Activated T-cell treated with anti-CD3 and anti-CD28 coated beads, Interleukin-2, amount 50 U/mL, for 1 hour (primary cell): ENCODE measurements at regions not wholly inside any gene's neighbourhood (a gene's known extent, or its start where the extent isn't known, plus 50 kb on each side); places are given as distances from the start of the nearest gene placed in this dataset.

Source experiments
- DNase-seq: peaks from one replicate; pipeline ENCODE4 v3.0.0-alpha.2; 2020

DNA sequence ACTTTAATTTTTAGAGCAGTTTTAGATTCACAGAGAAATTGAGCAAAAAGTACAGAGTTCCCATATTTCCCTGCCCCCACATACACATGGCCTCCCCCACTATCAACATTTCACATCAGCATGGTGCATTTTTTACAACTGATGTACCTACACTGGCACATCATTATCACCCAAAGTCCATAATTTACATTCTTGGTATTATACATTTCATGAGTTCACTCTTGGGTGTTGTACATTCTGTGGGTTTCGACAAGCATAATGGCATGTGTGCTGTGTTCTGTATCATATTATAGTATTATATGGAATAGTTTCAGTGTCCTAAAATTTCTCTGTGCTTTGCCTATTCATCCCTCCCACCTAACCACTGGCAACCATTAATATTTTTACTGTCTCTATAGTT lies 419.8 kb upstream of the THBS1 start:
- no peak for DNase-seq

DNA sequence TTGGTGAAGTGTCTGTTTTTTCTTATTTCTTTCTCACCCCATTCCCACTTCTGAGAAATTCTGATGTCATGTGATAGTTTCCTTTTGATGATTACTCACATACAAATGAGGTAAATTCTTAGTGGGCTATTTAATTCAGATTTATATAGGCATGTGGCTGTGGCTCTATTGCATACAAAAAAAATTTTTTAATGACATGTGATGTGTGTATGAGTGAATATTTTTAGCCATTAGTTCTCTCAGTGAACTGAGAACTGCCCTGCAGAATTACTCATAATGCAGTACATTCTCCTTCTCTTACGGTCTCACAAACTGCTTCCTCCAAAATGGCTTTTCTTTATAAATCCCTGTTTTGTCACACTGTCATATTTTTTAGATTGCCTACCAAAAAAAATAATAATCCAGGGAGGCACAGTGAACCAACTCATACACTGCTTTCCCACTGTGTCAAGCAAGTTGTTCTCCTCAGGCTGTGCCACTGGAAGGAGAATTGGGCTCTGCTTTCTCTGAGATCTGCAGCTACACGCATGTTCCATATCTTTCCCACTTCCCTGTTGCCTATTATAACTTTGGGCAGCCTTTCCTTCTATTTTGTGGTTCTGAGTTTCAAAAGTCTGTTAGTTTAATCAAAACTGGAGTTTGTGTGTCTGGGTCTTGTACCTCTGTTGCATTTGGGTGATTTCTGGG lies 415.7 kb upstream of the THBS1 start:
- no peak for DNase-seq

DNA sequence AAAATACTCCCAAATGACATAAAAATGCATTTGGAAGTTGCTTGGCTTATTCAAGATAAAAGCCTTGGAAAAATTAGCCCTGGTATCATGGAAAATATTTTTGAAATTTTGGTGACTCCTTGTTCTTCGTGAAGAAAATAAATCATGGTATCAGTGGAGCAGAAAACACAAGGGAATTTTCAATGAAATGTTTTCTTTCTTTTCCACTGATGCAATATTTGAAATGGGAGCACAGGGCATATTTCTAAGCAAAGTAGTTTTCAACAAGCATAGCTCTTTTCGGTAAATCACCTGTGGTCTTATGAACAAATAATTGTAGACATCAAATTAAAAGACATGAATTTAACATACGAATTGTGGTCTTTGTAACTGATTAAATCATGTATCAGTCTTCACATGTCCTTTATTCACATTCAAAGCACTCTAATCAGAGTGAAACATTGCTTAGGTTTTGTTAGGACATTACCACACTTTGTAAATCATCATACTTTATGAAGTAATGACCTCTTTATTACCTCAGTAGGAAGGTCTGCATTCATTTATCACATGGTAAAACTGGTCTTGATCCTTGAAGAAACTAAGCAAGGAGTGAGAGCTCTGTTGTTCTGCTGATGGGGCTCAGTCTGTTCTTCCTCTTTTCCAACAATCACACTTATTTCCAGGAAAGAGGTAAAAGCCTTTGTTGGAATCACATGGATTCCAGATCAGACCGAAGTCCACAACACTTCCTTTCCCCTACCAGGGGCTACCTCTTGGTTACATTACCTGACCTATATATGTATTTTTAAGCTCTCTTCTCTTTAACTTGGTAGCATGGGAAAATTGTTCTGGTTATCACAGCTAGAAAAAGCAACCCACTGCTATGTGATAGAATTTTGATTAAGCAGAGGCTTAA lies 413.5 kb upstream of the THBS1 start:
- DNase-seq, result no peak

DNA sequence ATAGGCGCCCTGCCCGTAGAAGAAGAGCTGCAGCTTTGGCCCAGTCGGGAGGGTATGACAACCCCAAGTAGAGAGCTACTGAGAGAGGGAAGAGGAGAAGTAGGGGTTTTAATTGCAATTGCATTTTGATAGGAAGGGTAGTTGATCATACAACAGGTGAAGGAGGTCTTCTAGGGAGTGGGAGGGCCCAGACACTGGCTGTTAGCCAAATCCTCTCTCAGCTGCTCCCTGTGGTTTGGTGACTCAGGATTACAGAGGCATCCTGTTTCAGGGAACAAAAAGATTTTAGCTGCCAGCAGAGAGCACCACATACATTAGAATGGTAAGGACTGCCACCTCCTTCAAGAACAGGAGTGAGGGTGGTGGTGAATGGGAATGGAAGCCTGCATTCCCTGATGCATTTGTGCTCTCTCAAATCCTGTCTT lies 408.9 kb upstream of the THBS1 start:
- no peak for DNase-seq

DNA sequence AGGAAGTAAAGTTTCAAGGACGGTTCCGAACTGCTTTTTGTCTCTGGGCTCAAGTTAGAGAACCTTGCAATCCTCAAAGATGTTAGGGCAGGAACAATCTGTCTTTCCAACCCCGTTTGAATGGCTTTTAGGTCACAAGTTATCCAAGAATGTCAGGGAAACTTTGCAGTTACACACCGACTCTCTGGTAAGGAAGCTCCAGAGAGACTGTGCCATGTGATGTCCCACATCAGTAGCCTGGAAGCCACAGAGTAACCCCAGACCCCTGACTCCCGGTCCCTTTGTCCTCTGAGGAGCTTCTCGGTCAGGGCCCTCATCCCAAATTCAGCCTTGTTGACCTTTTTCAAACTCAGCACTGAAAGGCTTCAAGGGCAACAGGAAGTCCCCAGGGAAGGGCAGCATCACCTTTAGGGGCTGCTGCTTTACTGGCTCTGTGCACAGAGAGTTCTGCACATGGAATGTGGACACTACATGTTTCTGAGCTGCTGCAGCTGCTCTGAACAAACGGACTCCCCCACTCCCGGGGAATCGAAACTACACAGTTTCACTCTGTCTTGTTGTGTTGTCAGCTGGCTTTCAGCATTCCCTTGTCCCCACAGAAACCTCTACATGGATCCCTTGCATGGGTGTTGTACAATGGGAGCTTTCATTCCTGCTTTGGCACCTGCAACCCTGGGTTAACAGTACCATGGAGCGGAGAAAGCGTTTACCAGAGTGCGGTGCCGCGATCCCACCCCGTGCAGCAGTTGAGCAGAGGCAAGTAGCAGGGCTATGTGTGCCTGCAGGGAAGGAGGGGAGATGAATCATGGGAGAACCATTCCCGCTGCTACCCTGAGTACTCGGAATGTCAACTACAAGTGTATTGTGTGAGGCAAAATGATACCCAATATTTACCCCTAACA lies 408.2 kb upstream of the THBS1 start:
- no peak for DNase-seq

DNA sequence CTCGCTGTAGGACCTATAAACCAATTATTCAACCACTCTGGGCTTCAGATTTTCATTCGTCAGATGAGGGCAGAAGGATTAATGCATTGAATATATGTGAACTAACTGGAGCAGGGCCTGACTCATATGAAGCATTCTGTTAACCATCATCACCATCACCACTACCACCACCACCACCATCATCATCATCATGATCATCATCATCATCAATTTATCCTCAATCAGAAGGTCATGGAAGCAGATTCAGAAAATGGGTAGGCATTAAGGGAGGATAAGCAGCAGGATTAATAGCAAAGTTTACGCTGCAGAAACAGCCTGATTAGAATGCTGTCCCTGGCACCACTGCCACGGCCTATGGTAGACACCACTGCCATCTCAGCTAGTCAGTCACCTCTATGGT lies 407.5 kb upstream of the THBS1 start:
- no peak for DNase-seq

DNA sequence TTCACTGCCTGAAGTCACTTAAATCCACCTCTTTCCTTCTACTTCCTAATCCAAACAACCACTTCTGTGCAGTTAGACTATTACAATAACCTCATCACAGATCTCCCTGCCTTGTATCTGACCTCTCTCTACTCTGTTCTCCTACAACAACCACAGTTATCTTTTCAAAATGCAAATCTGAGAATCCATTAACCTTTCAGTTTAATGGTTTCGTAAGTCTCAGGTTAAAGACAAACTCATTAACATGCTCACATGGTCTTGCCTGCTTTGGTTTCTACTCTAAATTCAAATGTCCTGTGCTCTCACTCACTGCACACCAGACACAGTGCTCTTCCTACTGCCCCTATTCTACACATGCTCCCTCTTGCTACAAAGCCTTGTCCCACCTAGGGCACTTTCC lies 406.5 kb upstream of the THBS1 start:
- DNase-seq, result no peak

DNA sequence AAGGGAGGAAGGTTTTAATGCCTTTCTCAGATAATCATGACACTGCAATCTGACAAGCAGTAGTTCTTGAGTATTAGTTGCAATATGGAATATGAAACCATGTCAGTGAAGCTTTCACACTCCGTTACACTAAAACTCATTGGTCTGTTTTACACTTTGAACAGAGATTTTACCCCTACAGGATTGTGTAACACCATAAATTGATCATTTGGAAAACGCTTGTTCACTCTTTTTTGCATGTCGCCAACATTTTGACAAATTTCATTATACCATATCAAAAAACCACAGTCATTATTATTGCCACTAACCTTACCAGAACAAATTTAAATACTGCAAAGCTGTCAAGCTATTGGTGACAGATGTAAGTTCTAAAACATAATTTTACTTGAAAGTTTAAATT lies 404.8 kb upstream of the THBS1 start:
- DNase-seq, result no peak

DNA sequence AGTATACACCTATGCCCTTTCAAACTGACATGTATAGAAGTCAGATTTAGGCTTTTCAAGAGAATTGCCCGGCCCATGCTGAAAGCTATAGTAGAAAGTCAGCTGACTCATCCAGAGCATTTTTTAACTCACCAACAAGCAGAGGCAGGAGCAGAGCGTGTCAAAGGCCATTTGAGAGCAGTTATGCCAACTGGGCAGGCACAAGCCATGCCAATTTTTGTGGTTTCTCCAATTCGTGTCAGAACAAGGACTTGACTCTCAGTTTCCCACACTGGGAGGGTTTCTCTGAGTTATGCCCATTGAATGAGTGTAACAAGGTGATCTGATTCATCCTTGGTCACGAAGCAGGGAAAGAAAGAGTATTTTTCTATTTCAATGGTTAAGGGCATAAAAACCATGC lies 403.3 kb upstream of the THBS1 start:
- no peak for DNase-seq

DNA sequence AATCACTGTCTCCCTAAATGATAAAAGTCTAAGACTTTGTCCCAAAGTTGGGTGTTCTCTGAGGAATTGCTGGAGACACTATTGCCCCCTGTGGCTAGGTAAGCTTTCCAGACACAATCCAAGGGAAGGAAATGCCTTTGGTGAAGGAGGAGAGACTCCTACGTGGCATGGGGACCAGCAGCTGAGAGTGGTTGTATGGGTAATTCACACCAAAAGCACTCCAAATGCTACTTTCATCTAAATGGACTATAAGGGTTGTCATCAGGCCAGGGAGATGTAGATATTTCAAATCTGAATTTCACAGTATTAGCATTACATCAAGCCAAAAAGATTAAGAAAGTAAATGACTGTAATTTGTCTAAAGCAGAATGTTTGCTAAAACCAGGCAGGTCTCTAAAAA lies 400.8 kb upstream of the THBS1 start:
- no peak for DNase-seq

DNA sequence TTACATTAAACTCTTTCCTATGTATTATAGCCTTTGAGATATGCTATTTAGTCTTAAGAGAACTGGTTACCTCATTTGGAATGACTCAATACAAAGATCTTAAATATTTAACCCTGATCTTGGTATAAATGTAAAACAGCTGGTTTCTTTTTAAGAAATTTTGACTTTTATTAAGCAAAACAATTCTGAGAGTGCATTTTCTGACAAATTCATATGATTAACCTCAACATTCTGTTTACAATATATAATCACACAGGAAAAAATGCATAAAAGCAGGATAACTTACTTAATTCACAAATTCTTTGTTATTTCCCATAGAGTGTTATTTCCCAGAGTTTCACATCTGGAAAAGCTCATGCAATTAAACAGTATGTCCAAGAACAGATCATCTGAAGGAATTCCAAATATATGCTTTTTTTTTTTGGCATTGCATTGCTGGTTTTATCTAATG lies 400.4 kb upstream of the THBS1 start:
- DNase-seq, result no peak

DNA sequence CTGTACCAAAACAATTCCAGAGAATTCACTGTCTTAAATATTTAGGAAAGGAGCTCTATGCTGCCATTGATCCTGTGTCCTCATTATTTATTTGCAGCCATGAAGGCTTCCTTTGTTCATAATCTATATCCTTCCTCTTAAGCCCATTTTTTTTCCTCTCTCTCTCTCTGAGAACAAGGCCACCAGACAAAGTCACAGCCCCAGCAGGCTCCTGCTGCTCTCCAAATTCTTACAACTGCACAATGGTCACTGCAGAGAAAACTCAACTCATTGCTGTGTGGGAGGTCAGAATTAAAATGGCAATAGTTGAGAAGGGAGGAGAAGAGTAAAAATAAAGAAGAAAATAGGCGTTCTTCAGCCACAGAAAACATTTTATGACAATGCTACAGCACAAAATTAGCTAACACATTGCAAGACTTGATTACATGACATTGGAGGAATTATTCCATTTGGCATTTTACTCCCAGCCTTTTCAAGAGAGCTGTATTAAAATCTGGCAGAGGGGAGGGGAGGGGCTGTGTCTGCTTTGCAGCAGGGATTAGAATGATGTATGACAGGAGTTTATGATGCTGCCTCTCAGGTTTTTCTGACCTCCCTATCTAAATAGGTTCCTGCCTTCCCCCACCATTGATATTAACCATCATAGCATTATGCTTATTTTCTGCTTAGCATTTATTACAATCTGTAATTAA lies 399.7 kb upstream of the THBS1 start:
- no peak for DNase-seq

DNA sequence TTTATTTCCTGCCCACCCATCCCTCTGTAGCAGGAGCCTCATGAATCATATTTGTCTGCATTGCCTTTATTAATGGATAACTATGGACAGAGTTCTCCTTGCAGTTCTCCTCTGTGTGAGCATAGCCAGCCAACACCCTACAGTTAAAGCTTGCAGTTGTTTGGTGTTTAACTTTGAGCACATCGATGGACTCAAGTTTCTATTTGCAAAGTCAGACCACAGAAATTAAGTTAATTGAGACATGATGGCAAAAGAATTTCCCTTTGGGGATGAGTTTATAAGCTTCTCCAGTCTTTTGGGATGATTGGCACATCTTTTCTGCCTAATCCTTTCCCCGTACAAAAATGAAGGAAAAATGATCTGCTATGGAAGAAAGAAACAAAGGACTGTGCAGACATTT lies 398.9 kb upstream of the THBS1 start:
- no peak for DNase-seq

DNA sequence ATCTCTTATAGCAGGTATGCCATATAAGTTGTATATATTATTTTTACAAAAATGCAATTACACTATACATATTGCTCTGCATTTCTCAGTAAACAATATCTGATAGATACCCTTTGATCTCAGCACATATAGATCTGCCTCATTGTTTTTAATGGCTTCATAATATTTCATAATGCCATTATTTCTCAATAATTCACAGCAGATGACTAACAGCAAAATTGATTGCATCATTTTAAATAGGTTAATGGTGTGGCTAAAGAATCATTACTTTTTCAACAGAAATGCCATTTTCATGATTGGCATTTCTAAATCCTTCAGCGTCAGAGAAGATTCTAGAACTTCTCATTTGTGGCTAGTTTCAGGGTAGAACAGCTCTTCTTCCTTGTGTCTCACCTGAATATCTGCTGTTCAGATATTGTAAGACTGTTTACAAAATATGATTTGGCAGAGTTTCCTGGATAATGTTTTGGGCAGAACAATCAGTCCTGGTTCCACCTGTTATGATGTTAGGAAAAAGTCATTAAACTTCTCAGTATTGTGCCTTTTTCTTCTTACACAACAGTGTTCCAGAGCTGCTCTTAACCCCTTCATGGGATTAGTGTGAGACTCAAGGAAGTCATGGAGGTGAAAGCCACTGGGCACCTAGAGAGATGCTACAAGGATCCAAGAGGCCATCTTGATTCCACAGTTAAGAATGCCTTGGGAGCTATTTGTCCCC lies 397.6 kb upstream of the THBS1 start:
- no peak for DNase-seq

DNA sequence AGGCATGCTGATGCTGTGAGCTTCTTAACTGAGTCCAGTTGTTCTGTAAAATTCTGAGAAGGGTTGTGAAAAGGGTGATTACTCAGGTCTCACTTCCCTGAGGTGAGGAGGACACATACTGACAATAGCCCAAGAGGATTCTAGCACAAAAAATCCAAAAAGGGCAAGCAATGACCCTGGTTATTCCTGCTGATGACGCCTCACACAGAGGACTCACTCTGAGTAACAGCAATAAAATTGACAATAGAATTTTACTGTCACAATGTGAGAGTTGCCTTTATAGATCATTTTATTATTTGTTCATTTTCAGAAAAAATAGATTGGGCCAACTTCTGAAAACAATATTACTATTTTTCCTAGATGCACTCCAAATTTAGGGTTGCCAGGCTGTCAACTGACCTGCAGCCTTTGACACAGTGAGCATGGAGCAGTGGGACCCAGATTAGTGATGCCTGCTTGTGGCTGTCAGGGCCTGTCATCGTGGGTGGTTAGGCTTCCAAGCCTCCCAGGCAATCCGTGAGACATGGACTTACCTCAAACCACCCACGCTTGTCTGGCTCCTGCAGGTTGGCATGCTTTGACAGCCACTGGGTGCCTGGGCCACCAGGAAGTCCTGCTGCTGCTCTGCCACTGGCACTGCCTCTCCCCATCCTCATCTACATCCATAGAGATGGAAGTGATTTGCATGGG lies 396.0 kb upstream of the THBS1 start:
- no peak for DNase-seq

DNA sequence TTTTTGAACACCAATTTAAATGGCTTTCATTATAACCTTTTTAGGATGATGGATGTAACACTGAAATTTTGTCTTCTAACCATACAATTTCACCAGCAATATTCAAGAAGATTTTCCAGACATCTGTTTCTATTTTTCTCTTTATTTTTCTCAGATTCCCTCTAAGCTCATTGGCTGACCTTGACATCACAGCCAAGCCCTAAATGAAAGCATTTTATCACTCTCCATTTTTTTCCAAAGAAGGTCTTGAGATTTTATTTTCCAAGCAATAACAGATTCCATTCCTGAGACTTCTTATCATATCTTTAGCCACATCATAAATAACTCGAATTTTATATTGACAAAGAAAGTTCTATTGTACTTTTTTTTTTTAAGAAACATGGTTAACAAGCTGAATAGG lies 392.6 kb upstream of the THBS1 start:
- DNase-seq, result no peak

DNA sequence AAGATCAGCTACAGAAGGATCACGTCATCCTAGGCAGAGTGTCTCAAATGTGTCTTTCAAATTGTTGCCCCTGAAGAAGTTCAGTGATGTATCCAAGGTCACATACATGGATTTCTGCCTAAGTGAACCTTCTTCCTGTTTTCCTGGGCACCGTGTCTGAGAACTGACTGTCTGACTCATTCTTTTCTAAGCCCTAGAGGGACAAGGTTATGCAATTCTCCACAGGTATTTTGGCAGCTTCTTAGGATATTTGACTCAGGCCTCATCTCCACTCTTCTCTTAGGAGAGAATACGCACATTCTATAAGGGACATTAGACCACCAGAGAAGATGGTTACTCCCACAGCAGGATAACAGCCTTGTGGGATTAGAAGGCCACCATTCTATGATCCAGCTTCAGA lies 391.9 kb upstream of the THBS1 start:
- DNase-seq, result no peak

DNA sequence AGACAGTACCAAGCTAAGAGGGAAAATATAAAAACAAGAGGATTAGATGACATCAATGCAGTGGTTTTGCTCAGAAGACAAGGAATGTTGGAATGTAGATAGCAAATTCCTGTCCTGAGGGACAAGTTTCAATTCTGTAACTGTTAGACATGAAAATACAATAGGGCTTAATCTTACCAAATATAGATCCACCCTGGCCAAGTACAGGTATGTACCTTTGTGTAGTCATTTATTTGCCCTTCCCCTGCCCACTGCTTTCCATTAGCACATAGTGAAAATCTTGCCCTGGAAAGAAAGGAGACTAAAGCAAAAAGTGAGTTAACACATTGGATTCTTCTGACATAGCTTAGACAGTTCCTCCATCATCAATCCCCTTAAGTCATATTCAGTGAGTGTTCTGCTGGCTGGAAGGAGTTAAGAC lies 389.0 kb upstream of the THBS1 start:
- DNase-seq, result no peak

DNA sequence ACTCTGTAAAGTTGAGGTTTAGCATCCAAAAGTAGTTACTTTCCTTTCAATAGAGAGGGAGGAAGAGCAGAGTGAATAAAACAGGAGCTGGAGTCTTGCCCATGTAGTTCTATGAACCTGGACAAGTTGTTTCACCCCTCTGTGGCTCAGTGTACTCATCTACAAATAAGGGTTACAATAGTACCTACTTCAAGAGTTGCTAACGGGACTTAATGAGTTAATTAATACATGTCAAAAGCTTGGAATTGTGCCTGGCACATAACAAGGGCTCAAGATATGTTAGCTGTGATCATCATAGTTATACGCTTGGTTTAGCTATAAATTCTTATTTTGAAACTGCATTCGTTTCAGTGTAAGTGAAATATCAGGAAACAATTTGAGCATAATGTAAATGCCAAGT lies 388.5 kb upstream of the THBS1 start:
- no peak for DNase-seq

DNA sequence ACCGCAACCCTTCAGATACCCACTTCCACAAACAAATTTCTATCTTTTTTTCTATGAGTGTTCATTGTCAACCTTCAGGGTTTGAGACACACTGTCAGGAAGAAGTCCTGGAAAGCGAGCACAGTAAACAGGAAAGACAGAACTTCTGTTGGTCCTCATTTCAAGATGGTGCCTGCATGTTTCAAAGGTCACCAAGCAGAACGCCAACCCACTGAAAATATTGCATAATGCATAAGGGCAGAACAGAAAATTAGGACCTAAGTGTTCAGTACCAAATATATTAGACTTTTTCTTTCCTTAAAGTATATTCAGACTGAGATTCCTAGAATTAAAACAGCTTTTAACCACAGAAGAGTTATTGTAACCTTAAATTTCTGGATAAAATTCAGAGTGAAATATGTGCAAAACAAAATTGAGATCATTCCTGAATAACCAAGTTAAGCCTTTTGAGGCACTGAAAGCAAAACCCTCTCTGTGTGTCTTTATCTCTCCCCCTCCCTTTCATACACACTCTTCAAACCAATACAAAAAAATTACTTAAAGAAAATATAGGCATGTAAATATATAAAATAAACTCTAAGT lies 387.8 kb upstream of the THBS1 start:
- no peak for DNase-seq

DNA sequence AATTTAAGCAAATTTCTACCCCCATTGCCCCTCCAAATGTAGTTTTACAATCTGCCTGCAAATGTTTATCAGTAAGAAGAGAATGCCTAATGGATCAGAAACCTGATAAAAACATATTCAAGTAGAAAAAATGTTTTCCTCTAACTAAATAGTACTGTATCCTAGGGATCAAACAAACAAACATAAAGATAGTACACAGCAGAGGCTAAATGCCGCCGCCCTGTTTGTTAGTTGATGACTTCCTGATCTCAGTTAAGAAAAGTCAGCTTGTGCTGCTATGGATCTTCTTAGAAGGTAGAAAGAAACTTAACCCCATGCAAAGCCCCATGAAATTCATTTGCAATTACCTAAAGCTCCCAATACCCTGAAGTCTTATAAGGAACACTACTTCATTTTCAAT lies 387.3 kb upstream of the THBS1 start:
- no peak for DNase-seq
